ENCODE measurements at regions not wholly inside any gene's neighbourhood (a gene's known extent, or its start where the extent isn't known, plus 50 kb on each side); places are given as distances from the start of the nearest gene placed in this dataset.

DNA sequence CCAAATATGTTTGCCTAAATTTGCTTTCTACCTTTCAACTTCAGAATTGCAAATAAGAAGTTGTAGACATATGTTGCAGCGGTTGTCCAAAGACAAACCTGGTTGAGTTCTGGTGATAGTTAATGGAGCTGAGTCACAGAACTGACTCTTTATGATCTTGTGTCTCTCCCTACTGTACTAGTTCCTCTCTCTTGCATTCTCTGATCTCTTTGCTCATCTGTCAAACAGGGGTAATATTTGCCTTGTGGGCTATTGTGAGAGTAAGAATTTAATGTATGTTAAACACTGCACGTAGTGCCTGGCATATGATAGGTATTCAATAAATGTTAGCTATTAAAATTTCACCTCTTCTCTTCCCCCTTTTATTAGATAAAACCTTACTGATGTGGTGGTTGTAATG lies 283.5 kb upstream of the RGS6 start:
- Histone ChIP-seq H3K18ac (ENCODE audit: low read depth in 1 of 2, low read length in 2 of 2) (no peak overlapping the region), H3K9me3 (ENCODE audit: control insufficient read depth, low read length) (peaks cover 21% of the 10 kb centered on the region), H3K4ac (ENCODE audit: low read depth in 1 of 2, low read length in 2 of 2) (no peak overlapping the region), H3K27ac (ENCODE audit: low read length, poor library complexity, severe bottlenecking) (no peak overlapping the region), H4K8ac (ENCODE audit: low read length) (no peak overlapping the region), H3K14ac (ENCODE audit: low read length in 2 of 2) (no peak overlapping the region), H3K4me1 (ENCODE audit: control insufficient read depth, insufficient read depth, low read depth, low read length) (peaks cover 1% of the 10 kb centered on the region), H3K23ac (ENCODE audit: low read length in 2 of 2) (no peak overlapping the region), H4K91ac (ENCODE audit: low read length) (no peak overlapping the region), H2AK5ac (ENCODE audit: low read length, severe bottlenecking) (no peak overlapping the region), H2BK15ac (ENCODE audit: low read depth, poor library complexity, severe bottlenecking) (no peak overlapping the region), H2BK120ac (ENCODE audit: low read depth, low read length) (no peak overlapping the region), H3K4me2 (ENCODE audit: low read length, poor library complexity, severe bottlenecking) (no peak overlapping the region), H3K27me3 (ENCODE audit: control insufficient read depth in 1 of 2, insufficient read depth in 1 of 2, low read length in 2 of 2) (no peaks in the 10 kb centered on the region), H3K79me1 (replicated peaks; ENCODE audit: low read length, poor library complexity, severe bottlenecking) (no peaks in the 10 kb centered on the region), H2BK12ac (ENCODE audit: low read length in 2 of 2) (no peak overlapping the region), H2BK5ac (ENCODE audit: low read depth, low read length, poor library complexity, severe bottlenecking) (no peak overlapping the region), H3K4me3 (ENCODE audit: insufficient read depth in 1 of 2, low read depth in 1 of 2, low read length in 2 of 2) (no peak overlapping the region), H3K36me3 (ENCODE audit: control insufficient read depth in 1 of 2, insufficient read depth in 2 of 2, low read depth in 1 of 2, low read length in 2 of 2) (no peaks in the 10 kb centered on the region), H3K9ac (ENCODE audit: low read length) (no peak overlapping the region), H2AFZ (ENCODE audit: low read depth, low read length) (no peak overlapping the region)
- 100% methylated on average over 1 of the region's 2 CpGs for WGBS
- DNase-seq, result no peak

DNA sequence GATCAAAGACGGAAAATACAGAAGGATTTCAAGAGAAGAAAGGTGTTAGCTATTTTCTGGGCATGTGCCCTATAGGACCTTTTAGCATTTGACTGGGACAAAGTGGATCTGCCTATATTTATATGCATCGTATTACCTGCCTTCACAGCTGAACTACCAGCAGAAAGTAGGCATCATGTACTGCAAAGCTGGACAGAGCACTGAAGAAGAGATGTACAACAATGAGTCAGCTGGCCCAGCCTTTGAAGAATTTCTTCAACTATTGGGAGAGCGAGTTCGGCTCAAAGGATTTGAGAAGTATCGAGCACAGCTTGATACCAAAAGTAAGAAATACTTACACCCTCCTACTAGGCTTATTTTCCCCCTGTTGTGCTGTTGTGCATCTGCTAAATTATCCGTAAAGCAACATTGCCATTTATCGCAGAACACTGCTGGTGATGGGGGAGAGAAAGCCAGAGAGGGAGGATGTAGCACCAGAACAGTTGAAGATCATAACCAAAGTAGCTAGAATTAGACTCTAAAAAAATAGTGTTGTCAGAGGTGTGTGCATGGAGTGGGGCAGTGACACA lies 282.0 kb upstream of the RGS6 start:
- Histone ChIP-seq H2BK5ac (ENCODE audit: low read depth, low read length, poor library complexity, severe bottlenecking) (no peak overlapping the region), H3K27ac (ENCODE audit: low read length, poor library complexity, severe bottlenecking) (no peak overlapping the region), H2BK15ac (ENCODE audit: low read depth, poor library complexity, severe bottlenecking) (no peak overlapping the region), H2BK12ac (ENCODE audit: low read length in 2 of 2) (no peak overlapping the region), H3K79me1 (replicated peaks; ENCODE audit: low read length, poor library complexity, severe bottlenecking) (no peaks in the 10 kb centered on the region), H3K14ac (ENCODE audit: low read length in 2 of 2) (no peak overlapping the region), H2AK5ac (ENCODE audit: low read length, severe bottlenecking) (no peak overlapping the region), H3K4ac (ENCODE audit: low read depth in 1 of 2, low read length in 2 of 2) (no peak overlapping the region), H3K27me3 (ENCODE audit: control insufficient read depth in 1 of 2, insufficient read depth in 1 of 2, low read length in 2 of 2) (no peaks in the 10 kb centered on the region), H4K8ac (ENCODE audit: low read length) (no peak overlapping the region), H3K36me3 (ENCODE audit: control insufficient read depth in 1 of 2, insufficient read depth in 2 of 2, low read depth in 1 of 2, low read length in 2 of 2) (no peaks in the 10 kb centered on the region), H3K4me1 (ENCODE audit: control insufficient read depth, insufficient read depth, low read depth, low read length) (no peaks in the 10 kb centered on the region), H3K9me3 (ENCODE audit: control insufficient read depth, low read length) (peaks cover 21% of the 10 kb centered on the region), H3K4me2 (ENCODE audit: low read length, poor library complexity, severe bottlenecking) (no peak overlapping the region), H3K23ac (ENCODE audit: low read length in 2 of 2) (no peak overlapping the region), H3K18ac (ENCODE audit: low read depth in 1 of 2, low read length in 2 of 2) (no peak overlapping the region), H4K91ac (ENCODE audit: low read length) (no peak overlapping the region), H2AFZ (ENCODE audit: low read depth, low read length) (no peak overlapping the region), H2BK120ac (ENCODE audit: low read depth, low read length) (no peak overlapping the region), H3K4me3 (ENCODE audit: insufficient read depth in 1 of 2, low read depth in 1 of 2, low read length in 2 of 2) (no peak overlapping the region), H3K9ac (ENCODE audit: low read length) (no peak overlapping the region)
- WGBS, result over 99% methylated on average over 7 of the region's 7 CpGs
- no peak for DNase-seq

DNA sequence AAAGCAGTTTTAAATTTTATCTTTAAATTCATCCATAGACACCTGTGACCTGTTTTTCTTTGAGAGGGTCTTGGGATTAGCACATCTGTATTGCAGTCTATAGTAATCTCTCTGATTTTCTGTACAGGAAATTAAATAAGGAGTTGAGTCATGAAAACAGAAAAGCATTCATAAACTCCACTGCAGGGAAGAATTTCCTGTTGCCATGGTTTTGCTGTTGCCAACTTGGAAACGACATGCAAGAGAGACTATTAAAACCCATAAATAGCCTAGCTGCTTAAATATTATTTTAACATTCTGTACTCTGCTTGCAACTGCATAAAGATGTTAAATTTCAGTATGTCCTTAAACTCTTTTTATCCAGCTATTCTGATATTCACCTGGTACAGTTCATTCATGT lies 281.0 kb upstream of the RGS6 start:
- Histone ChIP-seq H3K4me1 (ENCODE audit: control insufficient read depth, insufficient read depth, low read depth, low read length) (no peaks in the 10 kb centered on the region), H3K9me3 (ENCODE audit: control insufficient read depth, low read length) (peaks cover 21% of the 10 kb centered on the region), H4K91ac (ENCODE audit: low read length) (no peak overlapping the region), H3K79me1 (replicated peaks; ENCODE audit: low read length, poor library complexity, severe bottlenecking) (no peaks in the 10 kb centered on the region), H4K8ac (ENCODE audit: low read length) (no peak overlapping the region), H3K23ac (ENCODE audit: low read length in 2 of 2) (no peak overlapping the region), H2BK120ac (ENCODE audit: low read depth, low read length) (no peak overlapping the region), H2BK12ac (ENCODE audit: low read length in 2 of 2) (no peak overlapping the region), H2AFZ (ENCODE audit: low read depth, low read length) (no peak overlapping the region), H2AK5ac (ENCODE audit: low read length, severe bottlenecking) (no peak overlapping the region), H3K4me2 (ENCODE audit: low read length, poor library complexity, severe bottlenecking) (no peak overlapping the region), H3K27me3 (ENCODE audit: control insufficient read depth in 1 of 2, insufficient read depth in 1 of 2, low read length in 2 of 2) (no peaks in the 10 kb centered on the region), H3K4me3 (ENCODE audit: insufficient read depth in 1 of 2, low read depth in 1 of 2, low read length in 2 of 2) (no peak overlapping the region), H3K18ac (ENCODE audit: low read depth in 1 of 2, low read length in 2 of 2) (no peak overlapping the region), H3K4ac (ENCODE audit: low read depth in 1 of 2, low read length in 2 of 2) (no peak overlapping the region), H3K36me3 (ENCODE audit: control insufficient read depth in 1 of 2, insufficient read depth in 2 of 2, low read depth in 1 of 2, low read length in 2 of 2) (no peaks in the 10 kb centered on the region), H3K9ac (ENCODE audit: low read length) (peak overlapping the region; percentile 42), H2BK5ac (ENCODE audit: low read depth, low read length, poor library complexity, severe bottlenecking) (no peak overlapping the region), H2BK15ac (ENCODE audit: low read depth, poor library complexity, severe bottlenecking) (no peak overlapping the region), H3K27ac (ENCODE audit: low read length, poor library complexity, severe bottlenecking) (no peak overlapping the region), H3K14ac (ENCODE audit: low read length in 2 of 2) (no peak overlapping the region)
- DNase-seq, result peak; percentile 82
- no CpG with 5 or more reads among the region's 1 CpG for WGBS

DNA sequence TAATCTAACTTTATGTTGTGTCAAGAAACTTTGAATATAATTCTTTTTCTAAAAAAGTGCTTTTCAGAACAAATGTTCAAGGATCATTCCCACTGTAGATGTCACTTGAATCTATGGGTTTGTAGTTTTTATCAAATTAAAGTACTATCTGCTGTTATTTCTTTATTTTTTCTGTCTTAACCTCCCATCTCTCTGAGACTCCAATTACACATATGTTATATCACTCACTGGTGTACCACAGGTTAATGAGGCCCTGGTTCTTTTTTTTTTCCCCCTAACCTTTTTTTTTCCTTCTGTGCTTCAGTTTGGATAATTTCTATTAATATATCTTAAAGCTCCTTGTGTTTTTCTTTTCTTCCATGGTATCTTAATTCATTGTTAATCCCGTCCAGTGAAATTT lies 279.9 kb upstream of the RGS6 start:
- no peak overlapping the region for H3K27ac ChIP-seq (ENCODE audit: low read length, poor library complexity, severe bottlenecking)
- no peak overlapping the region for H3K4me2 ChIP-seq (ENCODE audit: low read length, poor library complexity, severe bottlenecking)
- no peak overlapping the region for H3K4me3 ChIP-seq (ENCODE audit: insufficient read depth in 1 of 2, low read depth in 1 of 2, low read length in 2 of 2)
- H4K91ac ChIP-seq (ENCODE audit: low read length), result no peak overlapping the region
- no peaks in the 10 kb centered on the region for H3K27me3 ChIP-seq (ENCODE audit: control insufficient read depth in 1 of 2, insufficient read depth in 1 of 2, low read length in 2 of 2)
- no peaks in the 10 kb centered on the region for H3K4me1 ChIP-seq (ENCODE audit: control insufficient read depth, insufficient read depth, low read depth, low read length)
- no peak overlapping the region for H3K9ac ChIP-seq (ENCODE audit: low read length)
- H2BK5ac ChIP-seq (ENCODE audit: low read depth, low read length, poor library complexity, severe bottlenecking), result no peak overlapping the region
- H3K79me1 ChIP-seq (replicated peaks; ENCODE audit: low read length, poor library complexity, severe bottlenecking), result peaks cover 4% of the 10 kb centered on the region
- DNase-seq, result no peak
- no peak overlapping the region for H2AK5ac ChIP-seq (ENCODE audit: low read length, severe bottlenecking)
- no peak overlapping the region for H3K4ac ChIP-seq (ENCODE audit: low read depth in 1 of 2, low read length in 2 of 2)
- H4K8ac ChIP-seq (ENCODE audit: low read length), result no peak overlapping the region
- no peak overlapping the region for H3K18ac ChIP-seq (ENCODE audit: low read depth in 1 of 2, low read length in 2 of 2)
- no peak overlapping the region for H2AFZ ChIP-seq (ENCODE audit: low read depth, low read length)
- H2BK15ac ChIP-seq (ENCODE audit: low read depth, poor library complexity, severe bottlenecking), result no peak overlapping the region
- peaks cover 17% of the 10 kb centered on the region for H3K9me3 ChIP-seq (ENCODE audit: control insufficient read depth, low read length)
- H2BK120ac ChIP-seq (ENCODE audit: low read depth, low read length), result no peak overlapping the region
- no peak overlapping the region for H3K14ac ChIP-seq (ENCODE audit: low read length in 2 of 2)
- no peak overlapping the region for H2BK12ac ChIP-seq (ENCODE audit: low read length in 2 of 2)
- no CpG with 5 or more reads among the region's 1 CpG for WGBS
- no peaks in the 10 kb centered on the region for H3K36me3 ChIP-seq (ENCODE audit: control insufficient read depth in 1 of 2, insufficient read depth in 2 of 2, low read depth in 1 of 2, low read length in 2 of 2)
- H3K23ac ChIP-seq (ENCODE audit: low read length in 2 of 2), result no peak overlapping the region

All from mesenchymal stem cell (in vitro differentiated cells and primary cell).